ENCODE measurements at regions not wholly inside any gene's neighbourhood (a gene's known extent, or its start where the extent isn't known, plus 50 kb on each side); places are given as distances from the start of the nearest gene placed in this dataset.

- DNase-seq (ENCODE audit: low read depth): no peak
- H3K4me3 ChIP-seq (ENCODE audit: low read depth, low read length): no peak overlapping the region
- TF ChIP-seq CTCF (IDR thresholded peaks at IDR 0.05; ENCODE audit: low read depth, low read length, missing control alignments): no peak
These were observed 290.4 kb downstream of the TMEM38B start for GRCh38 chr9:105984714-105985113.

DNA sequence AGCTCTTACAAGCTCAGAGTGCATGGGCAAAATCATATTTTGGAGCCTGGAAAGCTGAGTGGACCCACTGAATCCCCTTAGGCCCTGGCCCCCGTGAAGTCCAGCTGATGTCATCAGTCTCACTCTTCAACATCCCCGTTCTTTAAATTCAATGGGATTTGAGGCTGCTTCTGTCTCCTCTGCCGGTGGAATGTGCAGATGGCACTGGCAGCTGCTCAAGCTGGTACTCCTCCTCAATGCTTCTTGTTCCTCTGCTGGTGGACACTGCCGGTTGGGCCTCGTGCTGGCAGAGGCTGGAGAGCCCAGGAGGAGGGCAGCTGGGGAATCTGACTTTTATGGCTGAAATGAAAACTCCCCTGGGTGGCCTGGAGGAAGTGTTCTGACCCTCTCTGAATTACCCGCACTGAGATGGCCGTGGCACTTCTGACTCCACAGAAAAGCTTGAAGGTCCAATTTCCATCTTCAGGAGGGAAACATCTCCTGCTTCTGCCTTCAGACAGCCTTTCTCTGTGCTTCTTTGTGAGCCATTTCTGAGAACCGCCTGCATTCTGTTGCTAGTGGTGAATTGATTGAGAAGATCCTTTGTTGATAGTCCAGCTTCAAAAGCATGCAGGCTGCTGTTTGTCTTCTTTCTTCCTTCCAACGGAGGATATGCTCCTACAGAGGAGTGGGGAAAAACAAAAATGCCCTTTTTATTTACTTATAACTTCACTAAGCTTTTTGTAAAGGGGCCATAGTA, 298.9 kb downstream of the TMEM38B start:
- no peak for DNase-seq (ENCODE audit: low read depth)
- H3K4me3 ChIP-seq (ENCODE audit: low read depth, low read length): no peak overlapping the region
- TF ChIP-seq CTCF (IDR thresholded peaks at IDR 0.05; ENCODE audit: low read depth, low read length, missing control alignments): no peak

DNA sequence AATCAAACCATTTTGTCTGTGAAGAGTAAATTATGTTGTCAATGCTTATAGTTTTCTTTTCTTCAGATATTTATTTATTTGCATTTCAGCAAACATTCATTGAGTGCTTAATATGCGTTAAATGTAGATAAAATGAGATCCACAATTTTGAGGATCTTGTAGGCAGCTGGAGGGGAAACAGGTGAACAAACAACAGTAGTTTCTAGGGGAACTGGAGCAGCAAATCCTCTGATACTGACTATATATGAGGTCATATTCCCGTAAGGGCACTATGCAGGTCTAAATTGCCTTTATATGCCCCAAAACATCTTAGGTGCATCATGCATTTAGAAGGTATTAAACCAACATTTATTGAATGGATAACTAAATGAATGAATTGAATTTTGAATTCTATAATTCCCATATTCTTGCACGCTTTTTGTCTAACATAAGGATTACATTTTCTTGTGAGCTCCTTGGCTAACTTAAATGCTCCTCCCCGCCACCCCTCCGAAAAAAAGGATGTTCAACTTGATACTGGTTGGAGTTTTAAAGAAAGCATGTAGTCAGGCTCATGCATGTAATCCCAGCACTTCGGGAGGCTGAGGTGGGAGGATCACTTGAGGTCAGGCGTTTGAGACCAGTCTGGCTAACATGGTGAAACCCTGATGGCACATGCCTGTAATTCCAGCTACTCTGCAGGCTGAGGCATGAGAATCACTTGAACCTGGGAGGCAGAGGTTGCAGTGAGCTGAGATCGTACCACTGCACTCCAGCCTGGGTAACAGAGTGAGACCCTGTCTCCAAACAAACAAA, 299.8 kb downstream of the TMEM38B start:
- no peak for DNase-seq (ENCODE audit: low read depth)
- no peak overlapping the region for H3K4me3 ChIP-seq (ENCODE audit: low read depth, low read length)
- TF ChIP-seq CTCF (IDR thresholded peaks at IDR 0.05; ENCODE audit: low read depth, low read length, missing control alignments): no peak

GRCh38 chr9:105994970-105995369, 300.6 kb downstream of the TMEM38B start:
- no peak for DNase-seq (ENCODE audit: low read depth)

DNA sequence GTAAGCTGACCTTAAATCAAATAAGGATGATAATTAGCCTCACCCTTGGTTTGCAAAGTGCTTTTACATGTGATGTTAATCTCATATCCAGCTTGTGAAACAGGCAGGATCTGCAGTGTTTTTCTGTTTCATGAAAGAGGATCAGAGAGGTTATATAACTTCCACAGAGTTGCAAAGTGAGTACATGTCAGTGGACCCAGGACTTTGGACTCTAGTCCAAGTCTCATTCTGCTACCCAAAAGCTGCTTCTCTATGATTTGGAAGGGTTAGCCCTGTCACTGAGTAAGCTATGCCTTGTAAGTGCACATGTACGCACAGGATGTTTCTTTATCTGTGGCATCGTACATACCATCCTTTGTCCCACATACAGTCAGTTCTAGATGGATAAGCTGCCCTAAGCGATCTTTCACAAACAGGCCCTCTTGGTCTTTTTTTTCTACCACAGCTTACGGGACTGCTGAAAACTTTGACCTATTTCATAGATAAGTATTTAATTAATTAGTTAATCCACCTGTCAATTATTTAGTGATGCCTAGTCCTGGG, 322.9 kb downstream of the TMEM38B start:
- no peak for TF ChIP-seq CTCF (IDR thresholded peaks at IDR 0.05; ENCODE audit: low read depth, low read length, missing control alignments)
- no peak overlapping the region for H3K4me3 ChIP-seq (ENCODE audit: low read depth, low read length)
- no peak for DNase-seq (ENCODE audit: low read depth)

More at GRCh38 chr9:105994970-105995369, 300.6 kb downstream of the TMEM38B start:
- TF ChIP-seq CTCF (IDR thresholded peaks at IDR 0.05; ENCODE audit: low read depth, low read length, missing control alignments): no peak
- no peak overlapping the region for H3K4me3 ChIP-seq (ENCODE audit: low read depth, low read length)

GRCh38 chr9:106019039-106019680, 324.8 kb downstream of the TMEM38B start:
- no peak overlapping the region for H3K4me3 ChIP-seq (ENCODE audit: low read depth, low read length)
- TF ChIP-seq CTCF (IDR thresholded peaks at IDR 0.05; ENCODE audit: low read depth, low read length, missing control alignments): no peak
- no peak for DNase-seq (ENCODE audit: low read depth)

Measured in GM12864 (cell line).